Stimulated activated CD4-positive, alpha-beta T cell treated with anti-CD3 and anti-CD28 coated beads, TNF-alpha, amount 100 ng/mL, for 1 hour (primary cell): ENCODE measurements at regions not wholly inside any gene's neighbourhood (a gene's known extent, or its start where the extent isn't known, plus 50 kb on each side); places are given as distances from the start of the nearest gene placed in this dataset.

Experiments used
- DNase-seq, 3 donors: peaks; one replicate each; pipeline ENCODE4 v3.0.0-alpha.2; 2020; ENCODE audit warnings: low read depth in 3 of 3, low spot score in 1 of 3

DNA sequence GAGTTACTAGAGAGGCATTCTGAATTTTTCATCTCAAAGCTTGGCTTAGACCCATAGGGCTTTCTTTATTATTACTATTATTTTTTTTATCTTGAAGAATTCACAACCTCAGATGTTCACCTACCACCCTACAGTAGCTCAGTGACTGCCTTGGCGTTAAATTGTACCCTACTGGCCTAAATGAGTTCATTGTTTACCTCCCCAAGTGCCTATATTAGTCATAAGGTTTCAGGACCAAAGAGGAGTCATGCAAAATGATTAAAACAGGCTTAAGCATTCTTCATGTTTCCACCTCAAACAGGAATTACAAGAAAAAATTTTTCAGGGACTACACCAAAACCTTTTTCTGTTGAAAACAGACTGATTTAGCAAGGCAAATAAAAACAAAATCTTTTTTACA, 751.5 kb downstream of the SQOR start:
- DNase-seq, result no peak

DNA sequence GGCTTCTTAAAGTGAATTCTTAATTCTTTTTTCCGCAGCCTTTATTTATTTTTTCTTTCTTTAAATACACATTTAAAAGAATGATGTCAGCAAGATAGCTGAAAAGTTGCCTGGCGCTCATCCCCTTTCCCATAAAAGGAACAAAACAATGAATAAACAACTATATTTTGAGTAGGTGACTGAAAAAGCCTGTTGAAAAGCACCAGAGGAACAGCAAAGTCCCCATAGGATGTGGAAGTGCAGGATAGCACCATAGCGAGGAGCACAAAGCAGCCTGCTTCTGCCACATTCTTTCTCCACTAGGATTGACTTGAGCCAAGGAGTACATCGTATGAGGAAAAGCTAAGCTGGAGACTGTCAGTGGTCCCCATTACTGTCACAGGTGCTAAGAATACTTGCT, 754.9 kb downstream of the SQOR start:
- no peak for DNase-seq

DNA sequence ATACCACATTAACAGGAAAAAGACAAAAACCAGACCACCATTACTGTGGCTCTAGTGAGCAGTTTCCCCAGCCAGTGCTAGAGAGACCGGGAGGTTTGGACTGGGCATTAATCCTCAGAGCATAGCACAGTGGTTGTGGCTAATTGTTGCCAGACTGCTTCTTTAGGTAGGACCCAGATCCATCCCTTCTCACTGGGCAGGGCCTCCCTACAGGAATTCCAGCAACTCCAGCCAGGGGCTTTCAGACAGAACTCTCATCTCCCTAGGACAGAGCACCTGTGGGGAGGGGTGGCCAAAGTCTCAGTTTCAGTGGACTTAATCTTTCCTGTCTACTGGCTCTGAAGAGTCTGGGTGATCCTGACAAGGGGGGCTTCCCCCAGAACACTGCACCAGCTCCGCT, 759.6 kb downstream of the SQOR start:
- no peak for DNase-seq

DNA sequence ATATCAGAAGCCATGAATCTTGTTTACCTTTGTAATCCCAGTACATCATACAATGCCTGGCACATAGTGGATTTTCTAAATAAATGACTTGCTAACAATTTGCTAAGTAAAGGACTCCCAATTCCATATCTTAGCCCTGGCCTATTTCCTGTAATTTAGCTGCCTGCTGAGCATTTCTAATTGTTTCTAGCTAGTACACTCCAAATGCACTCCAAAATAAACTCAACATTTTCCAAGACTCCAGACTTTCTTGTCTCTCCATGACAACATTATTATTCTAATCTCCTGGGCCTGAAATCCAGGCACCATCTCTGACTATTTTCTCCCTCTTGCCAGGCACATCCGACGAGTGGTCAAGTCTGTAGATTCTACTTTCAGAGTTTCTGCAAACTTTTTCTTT, 773.5 kb downstream of the SQOR start:
- DNase-seq, result no peak

DNA sequence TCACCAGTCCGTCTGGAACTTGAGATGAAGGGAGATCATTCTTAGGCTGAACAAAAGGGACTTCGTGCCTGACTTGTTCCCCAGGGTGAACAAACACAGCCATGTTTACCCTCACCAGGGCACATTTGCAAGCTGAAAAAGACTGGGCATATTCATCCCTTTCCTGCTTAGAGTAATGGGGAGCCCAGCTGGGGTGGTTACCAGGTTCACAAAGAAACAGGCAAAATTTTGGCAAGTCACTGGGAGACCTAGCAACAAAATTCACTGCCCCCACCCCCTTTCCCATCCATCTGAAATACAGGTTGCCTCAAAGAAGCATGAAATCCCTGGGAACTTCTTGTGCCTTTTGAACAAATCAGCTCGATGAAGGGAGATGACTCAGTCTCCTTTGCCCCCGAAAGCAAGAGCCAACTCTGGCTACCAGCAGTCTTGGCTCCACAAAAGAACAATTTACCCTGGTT, 775.0 kb downstream of the SQOR start:
- DNase-seq, result no peak

DNA sequence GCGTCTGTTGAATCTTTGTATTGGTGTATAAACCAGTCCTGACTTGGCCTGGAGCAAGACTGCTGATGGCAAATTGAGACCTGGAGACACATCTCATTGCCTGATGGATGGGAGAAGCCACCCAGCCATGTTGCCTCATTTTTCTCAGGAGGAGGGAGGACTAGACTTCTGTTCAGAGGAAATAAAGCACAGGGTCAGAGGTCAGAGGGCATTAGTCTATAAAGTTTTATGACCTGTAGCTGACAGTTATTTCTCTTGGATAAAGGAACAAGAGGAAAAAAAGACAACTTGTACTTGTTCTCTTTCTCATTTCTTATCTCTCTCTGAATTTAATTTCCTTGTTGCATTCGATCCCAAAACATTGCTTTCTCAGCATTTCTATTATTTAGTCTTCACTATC, 775.9 kb downstream of the SQOR start:
- no peak for DNase-seq

DNA sequence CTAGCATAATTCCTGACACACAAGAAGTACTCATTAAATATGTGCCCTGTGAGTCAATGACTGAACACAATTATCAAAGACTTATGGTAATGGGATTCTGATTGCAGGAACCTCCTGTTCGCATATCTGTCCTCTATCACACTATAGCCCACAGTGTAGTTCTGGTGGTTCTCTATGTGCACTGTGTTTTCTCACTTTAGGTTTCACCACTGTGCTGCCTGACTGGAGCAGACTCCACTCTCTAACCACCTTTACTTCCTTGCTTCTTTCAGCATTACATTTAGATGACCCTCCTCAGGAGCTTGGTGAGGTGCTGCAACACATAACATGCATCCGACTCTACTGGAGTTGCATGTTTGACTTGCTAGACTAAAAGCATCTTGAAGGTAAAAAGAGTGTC, 777.1 kb downstream of the SQOR start:
- DNase-seq, result no peak

DNA sequence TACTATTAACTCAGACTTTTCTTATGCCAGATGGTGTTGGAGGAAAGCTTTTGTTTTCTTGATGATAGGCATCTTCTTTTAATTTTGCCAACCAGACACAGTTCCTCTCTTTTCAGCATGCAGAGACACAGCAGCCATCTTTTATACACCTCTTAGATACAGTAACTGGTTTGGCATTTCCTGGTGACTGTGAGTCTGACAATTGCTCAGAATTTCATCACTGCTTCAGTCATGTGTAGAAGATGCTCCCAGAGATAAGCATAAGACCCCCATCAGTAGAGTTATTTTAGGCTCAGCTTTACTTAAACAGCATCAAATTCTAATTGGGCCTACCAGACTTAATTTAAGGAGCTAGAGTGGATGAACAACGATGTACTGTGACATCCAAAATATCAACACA, 779.0 kb downstream of the SQOR start:
- DNase-seq, result no peak

DNA sequence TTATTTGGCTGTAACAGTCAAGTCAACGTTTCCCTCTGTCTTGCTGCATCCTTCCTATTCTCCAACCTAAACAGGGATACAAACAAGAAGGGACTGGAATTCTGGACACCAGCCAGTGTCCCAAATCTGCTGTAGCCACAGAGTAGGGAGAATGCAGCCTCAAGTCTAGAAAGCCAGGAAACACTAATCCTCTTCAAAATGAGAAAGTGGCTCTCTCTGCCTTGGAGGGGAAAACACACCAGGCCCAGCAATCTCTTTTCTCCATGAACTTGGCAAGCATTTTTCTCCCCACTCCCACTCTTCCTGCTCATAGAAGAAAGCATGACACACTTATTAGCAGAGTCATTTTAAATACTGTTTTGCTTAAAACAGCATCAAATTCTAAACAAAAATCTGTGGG, 781.7 kb downstream of the SQOR start:
- DNase-seq, result no peak

DNA sequence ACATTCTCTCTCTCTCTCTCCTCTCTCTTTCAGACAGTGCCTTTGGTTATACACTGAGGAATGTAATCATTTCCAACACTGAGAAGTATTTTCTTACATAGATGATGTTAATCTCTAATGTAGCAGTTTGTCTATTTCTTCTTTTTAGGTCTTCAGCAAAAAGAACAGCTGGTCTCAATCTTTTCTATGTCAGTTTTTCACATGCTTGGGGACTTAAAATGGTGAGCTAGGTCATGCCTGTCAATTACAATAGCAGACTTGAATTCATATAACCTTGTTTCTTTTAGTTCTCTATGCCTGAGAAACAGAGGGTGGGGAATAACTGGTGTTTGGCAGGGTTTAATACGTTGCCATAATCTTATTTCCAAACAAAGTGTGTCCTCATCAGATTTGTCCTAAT, 786.2 kb downstream of the SQOR start:
- no peak for DNase-seq

DNA sequence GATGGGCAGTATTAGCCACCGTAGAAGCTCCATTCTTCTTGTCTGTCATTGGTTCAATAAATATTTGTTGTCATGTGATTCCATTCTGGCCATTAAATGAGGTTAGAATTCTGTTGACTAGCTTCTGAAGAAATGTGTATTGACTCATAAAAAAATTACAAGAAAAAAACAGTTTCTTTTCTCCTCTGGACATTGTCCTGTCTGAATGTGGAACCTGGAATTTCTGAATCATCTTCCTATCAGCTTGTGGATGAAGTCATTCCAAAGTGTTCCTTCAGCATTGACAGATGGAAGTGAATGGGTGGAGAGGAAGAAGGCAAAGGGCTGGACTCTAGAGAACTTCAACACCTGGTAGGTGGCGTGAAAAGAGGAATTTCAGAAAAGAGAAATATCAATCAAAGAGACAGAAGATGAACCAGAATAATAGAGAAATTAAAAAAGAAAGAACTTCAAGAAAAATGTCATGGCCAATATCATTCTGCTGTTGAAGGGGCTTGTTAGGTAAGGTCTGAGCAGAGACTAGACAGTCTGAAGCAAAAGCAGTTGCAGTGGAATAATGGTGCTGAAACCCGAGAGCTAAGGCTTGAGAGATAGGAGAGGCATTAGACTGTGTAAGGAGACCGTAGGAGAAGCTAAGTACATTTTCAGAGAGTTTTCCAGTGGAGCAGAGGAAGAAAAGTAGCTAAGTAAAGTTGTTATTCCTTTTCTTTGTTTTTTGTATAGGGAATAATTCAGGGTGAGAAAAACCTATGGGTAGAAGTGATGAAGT, 806.6 kb downstream of the SQOR start:
- no peak for DNase-seq

DNA sequence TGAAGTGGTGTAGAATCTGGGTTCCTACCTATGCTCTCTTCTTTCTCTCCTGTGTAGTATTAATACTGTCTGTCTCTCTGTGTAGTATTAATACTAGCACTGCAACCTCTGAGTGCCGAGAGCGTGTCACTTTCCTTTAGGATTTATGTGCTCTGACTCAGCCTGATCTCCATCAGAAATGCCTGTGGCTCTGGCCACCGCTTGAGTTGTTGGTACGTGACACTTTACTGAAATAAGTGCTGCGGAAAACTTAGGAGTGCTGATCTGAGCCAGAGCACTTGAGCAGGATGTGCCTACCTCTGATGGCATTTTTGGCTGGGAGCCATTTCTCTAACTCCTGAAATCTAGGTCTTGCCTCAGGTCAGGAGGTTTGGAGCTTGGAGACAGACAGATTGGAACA, 807.4 kb downstream of the SQOR start:
- no peak for DNase-seq

DNA sequence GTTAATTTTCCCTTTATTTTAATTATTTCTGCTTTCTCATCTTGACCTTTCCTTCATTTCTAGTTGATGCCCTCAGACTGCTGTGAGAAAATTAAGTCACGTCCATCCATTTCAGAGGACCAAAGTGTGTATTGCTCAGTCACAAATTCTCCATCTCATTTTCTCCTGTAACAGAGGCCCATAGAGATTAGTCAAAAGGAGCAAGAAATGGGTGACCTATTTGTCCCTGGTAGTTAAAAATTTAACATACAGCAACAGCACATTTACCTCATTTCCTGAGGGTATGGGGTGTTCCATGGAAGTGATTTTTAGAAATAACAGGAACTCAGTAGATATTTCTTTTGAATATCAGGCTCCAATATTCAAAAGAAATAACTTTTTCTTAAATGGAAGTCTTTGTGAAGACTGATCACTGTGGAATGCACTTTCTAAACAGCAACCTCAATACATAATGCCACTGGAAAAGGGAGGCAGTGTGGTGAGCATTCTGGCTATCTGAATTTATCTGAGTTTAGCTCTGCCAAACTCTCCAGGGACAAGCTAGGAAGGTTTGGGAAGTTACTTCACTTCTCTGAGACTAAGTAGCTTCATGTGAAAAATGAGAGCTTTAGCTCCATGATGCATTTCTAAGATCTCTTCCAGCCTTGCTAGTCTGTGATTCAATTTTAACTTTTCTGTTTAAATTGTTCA, 808.2 kb downstream of the SQOR start:
- no peak for DNase-seq

DNA sequence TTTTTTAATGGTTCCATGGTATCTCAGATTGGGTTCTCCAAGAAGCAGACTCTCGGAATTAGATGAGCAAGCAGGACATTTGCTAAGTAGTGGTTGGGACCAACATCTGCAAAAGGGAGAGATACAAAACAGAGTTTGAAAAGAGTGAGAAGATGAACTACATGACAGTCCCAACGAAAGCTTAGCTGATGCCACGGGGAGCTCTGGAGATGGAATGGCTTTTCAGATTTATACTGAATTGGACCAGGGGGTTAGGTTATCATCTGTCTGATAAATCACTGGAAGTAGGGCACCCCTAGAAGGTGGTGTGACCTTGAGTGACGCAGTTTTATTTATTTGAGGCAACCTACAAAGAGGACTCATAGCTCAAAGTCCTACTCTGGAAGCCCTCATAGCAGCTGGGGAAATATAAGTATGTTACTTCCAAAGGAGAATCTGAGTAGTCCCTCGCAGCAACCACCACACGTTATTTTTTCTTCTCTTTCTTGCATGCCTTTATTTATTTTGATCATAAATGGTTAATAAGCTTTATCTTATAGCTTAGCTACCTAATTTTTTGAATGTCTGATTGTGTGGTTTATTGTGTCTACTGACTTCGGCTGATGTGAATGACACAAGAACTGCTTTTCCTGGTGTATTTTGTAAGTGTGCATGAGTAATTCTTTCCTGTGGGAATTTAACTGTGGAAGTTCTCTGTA, 815.4 kb downstream of the SQOR start:
- DNase-seq, result no peak

DNA sequence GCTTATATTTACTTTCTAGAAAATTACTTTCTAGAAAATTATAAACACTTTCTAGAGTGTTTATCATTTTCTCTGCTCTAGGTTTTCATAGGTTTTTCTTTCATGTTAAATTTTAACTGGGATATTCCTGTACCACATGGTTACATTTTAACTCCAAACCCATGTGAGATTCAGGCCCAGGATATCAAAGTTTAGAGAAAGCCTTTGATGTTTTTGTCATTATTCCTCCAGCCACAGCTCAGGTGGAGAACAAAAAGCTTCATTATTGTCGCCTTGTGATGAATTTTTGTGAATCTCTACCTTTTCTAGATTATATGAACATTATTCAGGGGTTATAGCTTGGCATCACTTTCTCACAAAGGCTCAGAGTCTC, 816.0 kb downstream of the SQOR start:
- DNase-seq, result no peak

DNA sequence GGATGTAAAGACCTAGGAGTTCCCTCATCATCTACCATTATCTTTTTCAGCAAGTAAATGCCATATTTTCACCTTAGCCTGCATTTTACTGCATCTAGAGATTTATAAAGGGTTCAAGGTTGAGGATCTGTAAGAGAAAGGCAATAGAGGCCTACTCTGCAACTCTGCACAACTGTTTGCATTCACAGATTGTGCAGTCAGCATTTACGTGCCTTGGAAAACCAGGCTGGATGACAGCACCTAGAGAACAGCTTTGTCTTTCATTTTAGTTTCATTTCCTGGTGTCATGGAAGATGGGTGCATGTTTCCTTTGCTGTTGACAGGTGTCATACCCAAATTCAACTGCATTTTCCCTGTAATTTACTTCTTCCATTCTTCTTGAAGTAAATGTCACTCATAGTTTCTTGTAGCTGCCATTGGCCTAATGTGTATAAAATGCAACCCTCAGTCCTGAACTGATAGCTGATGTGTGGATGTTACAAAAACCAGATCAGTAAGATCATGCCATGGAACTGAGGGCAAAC, 817.5 kb downstream of the SQOR start:
- no peak for DNase-seq

DNA sequence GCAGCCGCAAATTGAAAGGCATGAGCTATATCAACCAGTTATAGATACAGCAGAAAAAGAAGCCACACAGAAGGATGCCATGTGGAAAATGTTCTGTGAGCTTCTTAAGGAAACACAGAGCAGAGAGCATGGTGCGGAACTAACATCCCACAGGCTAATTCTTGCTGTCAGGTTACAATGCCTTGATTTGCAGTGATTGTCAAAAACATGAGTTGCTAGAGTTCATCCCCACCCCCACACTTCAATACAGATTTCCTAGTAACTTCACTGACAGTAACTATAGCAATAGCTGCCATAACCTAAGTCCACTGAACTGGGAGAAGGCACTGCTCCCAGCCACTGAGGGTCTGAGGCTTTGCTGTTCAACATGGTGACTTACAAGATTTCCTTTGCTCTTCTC, 821.6 kb downstream of the SQOR start:
- DNase-seq, result no peak

DNA sequence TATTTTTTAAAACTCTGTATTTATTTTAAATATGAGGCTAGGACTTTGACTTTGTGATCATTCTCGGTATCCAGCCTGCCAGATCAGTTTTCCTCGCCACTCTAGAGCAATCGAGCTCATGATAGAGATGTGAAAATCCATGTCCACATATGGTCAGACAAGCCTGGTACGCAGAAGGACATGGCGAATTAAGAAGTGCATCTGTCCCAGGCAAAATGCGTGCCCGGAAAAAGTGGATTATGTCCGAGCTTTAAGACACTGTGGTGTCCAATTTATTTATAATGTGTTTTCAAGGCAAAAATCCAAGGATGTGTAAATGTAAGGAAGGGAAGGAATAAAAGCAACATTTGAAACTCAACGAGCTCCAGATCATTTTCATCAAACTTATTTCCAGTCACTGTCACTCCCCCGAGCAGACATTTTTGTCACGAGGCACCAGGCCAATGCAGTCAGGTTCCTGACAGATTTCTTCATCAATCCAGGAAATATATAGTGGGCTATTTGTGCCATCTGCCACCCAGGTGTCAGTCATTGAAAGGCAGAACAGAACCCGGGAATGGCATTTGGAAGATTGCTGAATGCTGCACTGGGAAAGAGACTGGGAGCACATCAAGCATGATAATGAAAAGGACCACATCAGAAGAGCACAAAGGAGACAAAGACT, 825.7 kb downstream of the SQOR start:
- DNase-seq, result no peak

DNA sequence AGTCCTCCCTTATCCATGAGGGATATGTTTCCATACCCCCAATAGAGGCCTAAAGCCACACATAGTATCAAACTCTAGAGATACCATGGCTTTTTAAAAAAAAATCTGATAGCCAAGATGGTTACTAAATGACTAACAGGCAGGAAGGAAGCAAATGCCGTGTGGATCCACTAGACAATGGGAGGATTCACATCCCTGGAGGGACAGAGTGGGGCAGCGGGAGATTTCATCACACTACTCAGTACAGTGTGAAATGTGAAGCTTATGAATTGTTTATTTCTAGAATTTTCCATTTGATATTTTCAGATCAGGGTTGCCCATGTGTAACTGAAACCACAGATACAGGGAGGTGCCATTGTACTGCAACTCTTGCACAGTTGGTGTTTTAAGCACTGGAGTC, 826.6 kb downstream of the SQOR start:
- DNase-seq, result no peak

DNA sequence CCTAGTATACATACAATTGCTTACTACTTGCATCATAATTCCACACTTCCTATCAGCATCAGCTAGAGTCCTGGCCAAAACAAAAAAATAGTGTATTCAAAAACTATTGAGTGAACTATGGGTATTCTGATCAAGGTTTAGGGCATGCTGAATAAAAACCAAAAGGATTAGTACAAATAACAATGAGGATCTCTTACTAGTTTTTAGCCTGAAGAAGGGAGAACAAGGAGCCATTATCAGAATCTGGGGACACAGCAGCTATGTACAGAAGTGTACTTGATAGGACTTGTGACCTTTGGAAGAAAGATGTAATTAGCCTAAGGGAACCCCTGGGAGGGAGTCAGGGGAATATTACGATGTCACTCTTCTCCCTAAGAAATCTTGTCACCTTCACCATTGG, 832.2 kb downstream of the SQOR start:
- DNase-seq, result no peak

DNA sequence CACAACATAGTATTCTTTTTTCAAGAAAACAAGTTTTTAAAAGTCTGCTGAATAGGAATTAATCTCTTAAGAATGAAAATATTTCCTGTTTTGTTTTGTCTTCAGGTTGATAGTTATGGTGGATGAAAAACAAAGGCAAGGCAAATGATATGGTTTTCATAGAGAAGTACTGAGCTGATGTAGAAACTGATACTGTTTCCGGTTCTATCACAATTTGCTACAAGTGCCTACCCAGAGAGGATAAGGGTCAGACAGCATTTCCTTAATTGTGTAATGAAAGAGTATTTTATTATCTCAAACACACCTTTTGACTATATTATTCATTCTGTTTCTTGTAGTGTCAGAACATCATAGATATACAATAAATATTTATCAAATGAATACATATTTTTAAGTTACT, 836.3 kb downstream of the SQOR start:
- DNase-seq, result no peak

DNA sequence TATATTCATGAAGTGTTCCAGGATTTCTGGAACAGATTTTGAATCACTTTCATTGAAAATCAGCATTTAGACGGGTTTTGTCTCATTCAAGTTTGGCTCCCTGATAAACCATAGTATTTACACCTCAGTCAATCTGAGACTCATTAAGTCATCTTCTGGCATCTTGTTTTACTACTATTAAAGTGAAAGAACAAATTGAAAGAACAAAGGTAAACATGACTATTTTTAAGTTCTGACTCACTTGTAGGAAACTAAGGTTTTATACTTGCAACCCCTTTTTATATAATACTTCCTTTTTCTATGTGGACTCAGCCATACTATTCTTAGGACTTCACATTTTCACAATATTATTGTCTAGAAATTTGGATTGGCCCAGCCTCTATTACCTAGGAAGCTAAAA, 854.4 kb downstream of the SQOR start:
- DNase-seq, result no peak
